ENCODE measurements at regions not wholly inside any gene's neighbourhood (a gene's known extent, or its start where the extent isn't known, plus 50 kb on each side); places are given as distances from the start of the nearest gene placed in this dataset.

- ChIA-PET CTCF (ENCODE audit: partially characterized antibody) (interaction anchor here (1.8 kb wide), 1 partner anchor 105 kb away, joined by 6 read pairs; no protein-coding TSS in a partner anchor), POLR2A (ENCODE audit: partially characterized antibody) (no interaction called here)
- no peak overlapping the region for H3K27ac ChIP-seq (ENCODE audit: low read depth, low read length)
- intact Hi-C loops (cut with micrococcal nuclease), result loop anchor here (5.0 kb wide), 1 partner anchor 403 kb away; no protein-coding TSS in a partner anchor
- H3K27ac Mint-ChIP-seq, result no peak overlapping the region
- H3K4me3 ChIP-seq (ENCODE audit: low read length in 2 of 2), result no peak overlapping the region
- DNase-seq, result no peak
- H3K4me3 Mint-ChIP-seq, result no peak overlapping the region
- no peaks in the 10 kb centered on the region for H3K27me3 ChIP-seq (ENCODE audit: insufficient read depth, low read length)
- H3K4me1 ChIP-seq (ENCODE audit: insufficient read depth, low read length), result no peaks in the 10 kb centered on the region
- H3K36me3 ChIP-seq (ENCODE audit: insufficient read depth, low read length), result no peaks in the 10 kb centered on the region
- H3K9me3 ChIP-seq (ENCODE audit: control insufficient read depth in 1 of 2, low read length in 2 of 2), result no peaks in the 10 kb centered on the region
- no peaks in the 10 kb centered on the region for H3K36me3 Mint-ChIP-seq
- peaks cover under 1 to 6% of the 10 kb centered on the region in 2 donors for H3K27me3 Mint-ChIP-seq
- peaks cover 0 to 5% (median 0%) of the 10 kb centered on the region in 4 donors for H3K4me1 Mint-ChIP-seq
- no peaks in the 10 kb centered on the region for H3K9me3 Mint-ChIP-seq
Observed at GRCh38 chr18:70494524-70494923, 205.7 kb downstream of the SOCS6 start.

GRCh38 chr18:70493461-70493860 is 204.6 kb downstream of the SOCS6 start:
- ChIA-PET CTCF (ENCODE audit: partially characterized antibody) (interaction anchor here (1.8 kb wide), 1 partner anchor 106 kb away, joined by 6 read pairs; no protein-coding TSS in a partner anchor), POLR2A (ENCODE audit: partially characterized antibody) (no interaction called here)
- peaks cover 0 to 5% (median 0%) of the 10 kb centered on the region in 4 donors for H3K4me1 Mint-ChIP-seq
- H3K4me3 Mint-ChIP-seq, result no peak overlapping the region
- Histone ChIP-seq H3K4me3 (ENCODE audit: low read length in 2 of 2) (no peak overlapping the region), H3K27ac (ENCODE audit: low read depth, low read length) (no peak overlapping the region), H3K27me3 (ENCODE audit: insufficient read depth, low read length) (no peaks in the 10 kb centered on the region), H3K4me1 (ENCODE audit: insufficient read depth, low read length) (no peaks in the 10 kb centered on the region), H3K9me3 (ENCODE audit: control insufficient read depth in 1 of 2, low read length in 2 of 2) (no peaks in the 10 kb centered on the region), H3K36me3 (ENCODE audit: insufficient read depth, low read length) (no peaks in the 10 kb centered on the region)
- H3K27me3 Mint-ChIP-seq, result peaks cover 2 to 7% of the 10 kb centered on the region in 2 donors
- H3K9me3 Mint-ChIP-seq, result no peaks in the 10 kb centered on the region
- intact Hi-C loops (cut with micrococcal nuclease), result loop anchor here (5.0 kb wide), 1 partner anchor 404 kb away; no protein-coding TSS in a partner anchor
- H3K27ac Mint-ChIP-seq, result no peak overlapping the region
- H3K36me3 Mint-ChIP-seq, result no peaks in the 10 kb centered on the region
- no peak for DNase-seq

- H3K4me1 ChIP-seq (ENCODE audit: insufficient read depth, low read length), result no peaks in the 10 kb centered on the region
- DNase-seq, result peak in 4 of 5 donors; percentile 7 to 35 (median 20)
- no peak overlapping the region for H3K4me3 ChIP-seq (ENCODE audit: low read length in 2 of 2)
- Mint-ChIP-seq H3K4me1 (peaks cover 0 to 5% (median 0%) of the 10 kb centered on the region in 4 donors), H3K36me3 (no peaks in the 10 kb centered on the region), H3K27me3 (peaks cover 5 to 10% of the 10 kb centered on the region in 2 donors), H3K4me3 (no peak overlapping the region), H3K27ac (no peak overlapping the region), H3K9me3 (no peaks in the 10 kb centered on the region)
- no peaks in the 10 kb centered on the region for H3K27me3 ChIP-seq (ENCODE audit: insufficient read depth, low read length)
- POLR2A ChIA-PET (ENCODE audit: partially characterized antibody), result no interaction called here
- CTCF ChIA-PET (ENCODE audit: partially characterized antibody), result interaction anchor here (0.7 to 3.1 kb wide), 16 partner anchors 8 to 299 kb away, joined by 3 to 31 read pairs (median 5); no protein-coding TSS in a partner anchor
- no peaks in the 10 kb centered on the region for H3K9me3 ChIP-seq (ENCODE audit: control insufficient read depth in 1 of 2, low read length in 2 of 2)
- H3K36me3 ChIP-seq (ENCODE audit: insufficient read depth, low read length), result no peaks in the 10 kb centered on the region
- intact Hi-C loops (cut with micrococcal nuclease), result loop anchor here (2.0 to 5.0 kb wide), 2 partner anchors 291 to 405 kb away; no protein-coding TSS in a partner anchor
- H3K27ac ChIP-seq (ENCODE audit: low read depth, low read length), result no peak overlapping the region
Observed at GRCh38 chr18:70491734-70492348, 203.0 kb downstream of the SOCS6 start.

GRCh38 chr18:70489986-70490933 is 201.4 kb downstream of the SOCS6 start:
- Histone ChIP-seq H3K9me3 (ENCODE audit: control insufficient read depth in 1 of 2, low read length in 2 of 2) (no peaks in the 10 kb centered on the region), H3K4me3 (ENCODE audit: low read length in 2 of 2) (no peak overlapping the region), H3K36me3 (ENCODE audit: insufficient read depth, low read length) (no peaks in the 10 kb centered on the region), H3K27ac (ENCODE audit: low read depth, low read length) (no peak overlapping the region), H3K4me1 (ENCODE audit: insufficient read depth, low read length) (no peaks in the 10 kb centered on the region), H3K27me3 (ENCODE audit: insufficient read depth, low read length) (no peaks in the 10 kb centered on the region)
- H3K4me1 Mint-ChIP-seq, result peaks cover 0 to 5% (median 0%) of the 10 kb centered on the region in 4 donors
- H3K36me3 Mint-ChIP-seq, result no peaks in the 10 kb centered on the region
- no peak overlapping the region for H3K4me3 Mint-ChIP-seq
- intact Hi-C loops (cut with micrococcal nuclease), result loop anchor here (2.0 to 5.0 kb wide), 2 partner anchors 293 to 407 kb away; no protein-coding TSS in a partner anchor
- no peaks in the 10 kb centered on the region for H3K9me3 Mint-ChIP-seq
- H3K27me3 Mint-ChIP-seq, result peaks cover 5 to 13% of the 10 kb centered on the region in 2 donors
- ChIA-PET CTCF (ENCODE audit: partially characterized antibody) (interaction anchor here (0.5 to 3.1 kb wide), 16 partner anchors 8 to 700 kb away, joined by 3 to 31 read pairs (median 4); no protein-coding TSS in a partner anchor), POLR2A (ENCODE audit: partially characterized antibody) (no interaction called here)
- DNase-seq, result peak in 4 of 5 donors; percentile 25 to 37 (median 26)
- no peak overlapping the region for H3K27ac Mint-ChIP-seq

GRCh38 chr18:70489571-70489970 is 200.7 kb downstream of the SOCS6 start:
- H3K36me3 Mint-ChIP-seq, result no peaks in the 10 kb centered on the region
- H3K9me3 ChIP-seq (ENCODE audit: control insufficient read depth in 1 of 2, low read length in 2 of 2), result no peaks in the 10 kb centered on the region
- H3K4me3 Mint-ChIP-seq, result no peak overlapping the region
- CTCF ChIA-PET (ENCODE audit: partially characterized antibody), result interaction anchor here (0.5 to 3.1 kb wide), 6 partner anchors 7 to 701 kb away, joined by 3 to 31 read pairs (median 8); no protein-coding TSS in a partner anchor
- no peaks in the 10 kb centered on the region for H3K27me3 ChIP-seq (ENCODE audit: insufficient read depth, low read length)
- peaks cover 0 to 5% (median 0%) of the 10 kb centered on the region in 4 donors for H3K4me1 Mint-ChIP-seq
- POLR2A ChIA-PET (ENCODE audit: partially characterized antibody), result no interaction called here
- intact Hi-C loops (cut with micrococcal nuclease), result no loop called here
- H3K27ac ChIP-seq (ENCODE audit: low read depth, low read length), result no peak overlapping the region
- H3K9me3 Mint-ChIP-seq, result no peaks in the 10 kb centered on the region
- no peak overlapping the region for H3K4me3 ChIP-seq (ENCODE audit: low read length in 2 of 2)
- no peaks in the 10 kb centered on the region for H3K36me3 ChIP-seq (ENCODE audit: insufficient read depth, low read length)
- peaks cover 5 to 13% of the 10 kb centered on the region in 2 donors for H3K27me3 Mint-ChIP-seq
- peak overlapping the region in 1 of 7 donors; percentile 57 for H3K27ac Mint-ChIP-seq
- H3K4me1 ChIP-seq (ENCODE audit: insufficient read depth, low read length), result no peaks in the 10 kb centered on the region
- no peak for DNase-seq

GRCh38 chr18:70469916-70470315 is 181.1 kb downstream of the SOCS6 start:
- no peak overlapping the region for H3K4me3 Mint-ChIP-seq
- DNase-seq, result no peak
- H3K36me3 Mint-ChIP-seq, result no peaks in the 10 kb centered on the region
- Histone ChIP-seq H3K4me1 (ENCODE audit: insufficient read depth, low read length) (no peaks in the 10 kb centered on the region), H3K36me3 (ENCODE audit: insufficient read depth, low read length) (no peaks in the 10 kb centered on the region), H3K27ac (ENCODE audit: low read depth, low read length) (no peak overlapping the region), H3K9me3 (ENCODE audit: control insufficient read depth in 1 of 2, low read length in 2 of 2) (no peaks in the 10 kb centered on the region), H3K4me3 (ENCODE audit: low read length in 2 of 2) (no peak overlapping the region), H3K27me3 (ENCODE audit: insufficient read depth, low read length) (no peaks in the 10 kb centered on the region)
- H3K27me3 Mint-ChIP-seq, result peaks cover 2 to 4% of the 10 kb centered on the region in 2 donors
- H3K4me1 Mint-ChIP-seq, result no peaks in the 10 kb centered on the region
- intact Hi-C loops (cut with micrococcal nuclease), result no loop called here
- H3K27ac Mint-ChIP-seq, result no peak overlapping the region
- H3K9me3 Mint-ChIP-seq, result no peaks in the 10 kb centered on the region
- ChIA-PET POLR2A (ENCODE audit: partially characterized antibody) (no interaction called here), CTCF (ENCODE audit: partially characterized antibody) (interaction anchor here (0.8 to 1.5 kb wide), 4 partner anchors 9 to 36 kb away, joined by 3 to 6 read pairs (median 3); no protein-coding TSS in a partner anchor)
